ENCODE measurements at regions not wholly inside any gene's neighbourhood (a gene's known extent, or its start where the extent isn't known, plus 50 kb on each side); places are given as distances from the start of the nearest gene placed in this dataset.

- TF ChIP-seq ESRRG (CRISPR knock-in tag; IDR thresholded peaks at IDR 0.05) (no peak), RARB (CRISPR knock-in tag; IDR thresholded peaks at IDR 0.05) (no peak), ZFP3 (CRISPR knock-in tag; IDR thresholded peaks at IDR 0.05) (no peak), TSHZ2 (CRISPR knock-in tag; IDR thresholded peaks at IDR 0.05) (no peak), ZNF565 (CRISPR knock-in tag; conservative IDR thresholded peaks at IDR 0.05; ENCODE audit: low read depth) (no peak), OSR1 (CRISPR knock-in tag; IDR thresholded peaks at IDR 0.05) (no peak), ARNTL (CRISPR knock-in tag; IDR thresholded peaks at IDR 0.05; ENCODE audit: borderline replicate concordance, low read depth) (no peak), BACH2 (CRISPR knock-in tag; IDR thresholded peaks at IDR 0.05; ENCODE audit: borderline replicate concordance) (no peak), TCF4 (CRISPR knock-in tag; IDR thresholded peaks at IDR 0.05; ENCODE audit: borderline replicate concordance) (no peak), SNAI2 (CRISPR knock-in tag; IDR thresholded peaks at IDR 0.05) (no peak), ISL1 (CRISPR knock-in tag; IDR thresholded peaks at IDR 0.05) (no peak), ZFP30 (CRISPR knock-in tag; IDR thresholded peaks at IDR 0.05) (no peak), POU6F1 (CRISPR knock-in tag; IDR thresholded peaks at IDR 0.05; ENCODE audit: borderline replicate concordance, low read depth) (no peak), ZNF70 (CRISPR knock-in tag; IDR thresholded peaks at IDR 0.05) (no peak), TOX (CRISPR knock-in tag; IDR thresholded peaks at IDR 0.05; ENCODE audit: borderline replicate concordance) (no peak), PPARA (CRISPR knock-in tag; IDR thresholded peaks at IDR 0.05; ENCODE audit: borderline replicate concordance) (no peak), CSDC2 (CRISPR knock-in tag; IDR thresholded peaks at IDR 0.05) (no peak), CREB5 (CRISPR knock-in tag; IDR thresholded peaks at IDR 0.05; ENCODE audit: low read depth) (no peak)
- TF ChIP-seq, protein P1, sequence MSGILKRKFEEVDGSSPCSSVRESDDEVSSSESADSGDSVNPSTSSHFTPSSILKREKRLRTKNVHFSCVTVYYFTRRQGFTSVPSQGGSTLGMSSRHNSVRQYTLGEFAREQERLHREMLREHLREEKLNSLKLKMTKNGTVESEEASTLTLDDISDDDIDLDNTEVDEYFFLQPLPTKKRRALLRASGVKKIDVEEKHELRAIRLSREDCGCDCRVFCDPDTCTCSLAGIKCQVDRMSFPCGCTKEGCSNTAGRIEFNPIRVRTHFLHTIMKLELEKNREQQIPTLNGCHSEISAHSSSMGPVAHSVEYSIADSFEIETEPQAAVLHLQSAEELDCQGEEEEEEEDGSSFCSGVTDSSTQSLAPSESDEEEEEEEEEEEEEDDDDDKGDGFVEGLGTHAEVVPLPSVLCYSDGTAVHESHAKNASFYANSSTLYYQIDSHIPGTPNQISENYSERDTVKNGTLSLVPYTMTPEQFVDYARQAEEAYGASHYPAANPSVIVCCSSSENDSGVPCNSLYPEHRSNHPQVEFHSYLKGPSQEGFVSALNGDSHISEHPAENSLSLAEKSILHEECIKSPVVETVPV (CRISPR knock-in tag; IDR thresholded peaks at IDR 0.05): no peak
- TF ChIP-seq, protein P2, sequence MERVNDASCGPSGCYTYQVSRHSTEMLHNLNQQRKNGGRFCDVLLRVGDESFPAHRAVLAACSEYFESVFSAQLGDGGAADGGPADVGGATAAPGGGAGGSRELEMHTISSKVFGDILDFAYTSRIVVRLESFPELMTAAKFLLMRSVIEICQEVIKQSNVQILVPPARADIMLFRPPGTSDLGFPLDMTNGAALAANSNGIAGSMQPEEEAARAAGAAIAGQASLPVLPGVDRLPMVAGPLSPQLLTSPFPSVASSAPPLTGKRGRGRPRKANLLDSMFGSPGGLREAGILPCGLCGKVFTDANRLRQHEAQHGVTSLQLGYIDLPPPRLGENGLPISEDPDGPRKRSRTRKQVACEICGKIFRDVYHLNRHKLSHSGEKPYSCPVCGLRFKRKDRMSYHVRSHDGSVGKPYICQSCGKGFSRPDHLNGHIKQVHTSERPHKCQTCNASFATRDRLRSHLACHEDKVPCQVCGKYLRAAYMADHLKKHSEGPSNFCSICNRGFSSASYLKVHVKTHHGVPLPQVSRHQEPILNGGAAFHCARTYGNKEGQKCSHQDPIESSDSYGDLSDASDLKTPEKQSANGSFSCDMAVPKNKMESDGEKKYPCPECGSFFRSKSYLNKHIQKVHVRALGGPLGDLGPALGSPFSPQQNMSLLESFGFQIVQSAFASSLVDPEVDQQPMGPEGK (CRISPR knock-in tag; IDR thresholded peaks at IDR 0.05; ENCODE audit: borderline replicate concordance): no peak
- ATAC-seq: no peak
Measured at GRCh38 chr1:218058730-218059129, 226.4 kb upstream of the RRP15 start.

DNA sequence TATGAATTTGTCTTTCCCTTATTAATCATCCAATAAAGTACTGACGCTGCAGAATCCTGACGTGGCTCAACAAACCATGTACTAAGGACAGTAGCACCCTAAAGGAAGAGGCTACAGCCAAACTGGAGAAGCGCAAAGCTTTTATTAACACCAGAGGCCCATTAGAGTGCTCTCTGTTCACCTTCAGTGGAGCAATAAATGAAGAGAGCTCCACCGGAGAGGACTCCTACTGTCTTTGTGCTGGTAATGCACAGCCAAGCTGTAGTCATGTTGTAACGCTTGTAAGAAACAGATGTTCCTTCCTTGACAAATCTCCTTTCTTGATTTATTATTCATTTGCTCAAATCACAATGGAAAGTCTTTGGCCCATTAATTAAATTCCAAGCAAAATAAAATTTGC lies 220.7 kb upstream of the RRP15 start:
- TF ChIP-seq ZFP30 (CRISPR knock-in tag; IDR thresholded peaks at IDR 0.05) (no peak), TCF4 (CRISPR knock-in tag; IDR thresholded peaks at IDR 0.05; ENCODE audit: borderline replicate concordance) (no peak), RARB (CRISPR knock-in tag; IDR thresholded peaks at IDR 0.05) (no peak), ARNTL (CRISPR knock-in tag; IDR thresholded peaks at IDR 0.05; ENCODE audit: borderline replicate concordance, low read depth) (no peak), ZNF565 (CRISPR knock-in tag; conservative IDR thresholded peaks at IDR 0.05; ENCODE audit: low read depth) (no peak), ZFP3 (CRISPR knock-in tag; IDR thresholded peaks at IDR 0.05) (no peak), OSR1 (CRISPR knock-in tag; IDR thresholded peaks at IDR 0.05) (no peak), TSHZ2 (CRISPR knock-in tag; IDR thresholded peaks at IDR 0.05) (no peak), PPARA (CRISPR knock-in tag; IDR thresholded peaks at IDR 0.05; ENCODE audit: borderline replicate concordance) (no peak), CREB5 (CRISPR knock-in tag; IDR thresholded peaks at IDR 0.05; ENCODE audit: low read depth) (no peak), ISL1 (CRISPR knock-in tag; IDR thresholded peaks at IDR 0.05) (no peak), SNAI2 (CRISPR knock-in tag; IDR thresholded peaks at IDR 0.05) (no peak), ZNF70 (CRISPR knock-in tag; IDR thresholded peaks at IDR 0.05) (no peak)
- TF ChIP-seq, protein P1 (CRISPR knock-in tag; IDR thresholded peaks at IDR 0.05): no peak
- no peak for ATAC-seq

Measured in SK-N-SH treated with all-trans-retinoic acid at 6 μM for 48 hours (cell line).